NB4 (cell line): ENCODE measurements at regions not wholly inside any gene's neighbourhood (a gene's known extent, or its start where the extent isn't known, plus 50 kb on each side); places are given as distances from the start of the nearest gene placed in this dataset.

Experiments
- CTCF ChIP-seq: IDR thresholded peaks from one replicate; pipeline ENCODE4 v1.5.1; 2012; ENCODE audit warnings: low read depth, low read length
- MAX ChIP-seq: IDR thresholded peaks from 2 replicates; pipeline ENCODE4 v1.6.1; 2011; ENCODE audit warnings: low read depth, low read length
- MYC ChIP-seq: IDR thresholded peaks from 2 replicates; pipeline ENCODE4 v1.6.1; 2011; ENCODE audit warnings: low read depth, low read length
- POLR2A ChIP-seq: IDR thresholded peaks from 2 replicates; pipeline ENCODE4 v1.6.1; 2011; ENCODE audit warnings: mild to moderate bottlenecking; ENCODE audit not compliant: insufficient read length; ENCODE audit errors: extremely low read depth

GRCh38 chr16:13401641-13402040, 500.2 kb downstream of the SHISA9 start:
- TF ChIP-seq CTCF: no peak
- TF ChIP-seq MYC: no peak
- no peak for TF ChIP-seq POLR2A
- TF ChIP-seq MAX: no peak
